Endodermal cell (in vitro differentiated cells): ENCODE measurements at regions not wholly inside any gene's neighbourhood (a gene's known extent, or its start where the extent isn't known, plus 50 kb on each side); places are given as distances from the start of the nearest gene placed in this dataset.

Experiments
- DNase-seq: peaks from one replicate; pipeline ENCODE4 v3.0.0-alpha.2; 2017
- H3K27ac ChIP-seq: 2 replicates; pipeline ENCODE4 v1.5.1; 2013; ENCODE audit warnings: mild to moderate bottlenecking, low read depth, low read length, moderate library complexity
- H3K27me3 ChIP-seq: 2 replicates; pipeline ENCODE4 v1.6.1; 2013; ENCODE audit warnings: mild to moderate bottlenecking, low read length, moderate library complexity; ENCODE audit not compliant: insufficient read depth, control insufficient read depth, poor library complexity, severe bottlenecking
- H3K36me3 ChIP-seq: 2 replicates; pipeline ENCODE4 v1.7.0; 2013; ENCODE audit warnings: mild to moderate bottlenecking, low read length, moderate library complexity; ENCODE audit not compliant: control insufficient read depth, insufficient read depth
- H3K4me1 ChIP-seq: one replicate; pipeline ENCODE4 v1.7.0; 2013; ENCODE audit warnings: low read length; ENCODE audit not compliant: control insufficient read depth, insufficient read depth
- H3K4me3 ChIP-seq: 2 replicates; pipeline ENCODE4 v1.5.1; 2013; ENCODE audit warnings: mild to moderate bottlenecking, low read length, moderate library complexity
- H3K9ac ChIP-seq: 2 replicates; pipeline ENCODE4 v1.6.1; 2013; ENCODE audit warnings: mild to moderate bottlenecking, low read length, moderate library complexity; ENCODE audit not compliant: poor library complexity, severe bottlenecking; ENCODE audit errors: extremely low read depth
- H3K9me3 ChIP-seq: 2 replicates; pipeline ENCODE4 v1.6.1; 2013; ENCODE audit warnings: mild to moderate bottlenecking, low read length, moderate library complexity; ENCODE audit not compliant: control insufficient read depth
- H3K27ac Mint-ChIP-seq: 2 replicates; pipeline ENCODE4 v1.8.0; 2020; ENCODE audit warnings: mixed read lengths
- H3K27me3 Mint-ChIP-seq: 2 replicates; pipeline ENCODE4 v1.8.0; 2021; ENCODE audit warnings: mild to moderate bottlenecking, mixed read lengths; ENCODE audit not compliant: insufficient read depth
- H3K36me3 Mint-ChIP-seq: 2 replicates; pipeline ENCODE4 v1.8.0; 2020; ENCODE audit warnings: low read depth, mixed read lengths
- H3K4me1 Mint-ChIP-seq: 2 replicates; pipeline ENCODE4 v1.8.0; 2020; ENCODE audit warnings: mixed read lengths
- H3K4me3 Mint-ChIP-seq: 2 replicates; pipeline ENCODE4 v1.8.0; 2020; ENCODE audit warnings: mild to moderate bottlenecking, moderate library complexity, mixed read lengths
- H3K9me3 Mint-ChIP-seq: 2 replicates; pipeline ENCODE4 v1.8.0; 2020; ENCODE audit warnings: mild to moderate bottlenecking, mixed read lengths
- CTCF ChIP-seq: fragments of 200-600 bp; sonication (generic); conservative IDR thresholded peaks from 2 replicates; pipeline ENCODE4 v1.5.0; 2021; ENCODE audit warnings: antibody characterized with exemption, mild to moderate bottlenecking
- WGBS, 2 experiments: methylation state at CpG; one replicate each; pipeline versions ENCODE4 v1.1.5 to v1.1.7; 2013; ENCODE audit warnings: missing lambda C conversion rate in 2 of 2, mixed read lengths in 1 of 2; ENCODE audit not compliant: insufficient coverage in 1 of 2, insufficient read length in 1 of 2; 5-methylcytosine and 5-hydroxymethylcytosine counted together

GRCh38 chr2:172230889-172231401 is 128.2 kb upstream of the DLX2 start:
- no peak overlapping the region for H3K9ac ChIP-seq

DNA sequence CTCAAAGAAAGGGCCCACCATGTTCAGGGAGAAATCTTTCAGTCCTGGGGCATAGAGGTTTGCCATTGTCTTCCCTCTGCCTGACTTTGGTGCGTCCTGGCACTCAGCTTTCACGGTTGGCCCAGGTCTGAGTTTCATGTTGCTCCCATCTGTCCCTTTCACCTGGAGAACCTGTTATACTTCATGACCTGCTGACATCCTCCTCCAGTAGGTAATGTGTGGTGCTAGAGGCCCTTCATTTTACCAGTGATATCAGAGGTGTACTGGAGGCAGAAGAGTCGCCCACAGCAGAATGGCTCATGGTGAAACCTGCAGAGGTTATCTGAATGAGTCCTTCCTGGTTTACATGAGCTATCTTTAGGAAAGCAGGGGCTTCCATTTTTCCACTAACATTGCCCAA is 128.8 kb upstream of the DLX2 start:
- no peak for TF ChIP-seq CTCF
- Histone ChIP-seq H3K36me3 (no peaks in the 10 kb centered on the region), H3K9ac (no peak overlapping the region), H3K27me3 (peaks cover 7% of the 10 kb centered on the region), H3K27ac (no peak overlapping the region), H3K9me3 (no peaks in the 10 kb centered on the region), H3K4me3 (no peak overlapping the region), H3K4me1 (peaks cover 16% of the 10 kb centered on the region)
- H3K4me1 Mint-ChIP-seq = peaks cover 43% of the 10 kb centered on the region
- H3K27ac Mint-ChIP-seq = no peak overlapping the region
- H3K36me3 Mint-ChIP-seq = no peaks in the 10 kb centered on the region
- H3K9me3 Mint-ChIP-seq = no peaks in the 10 kb centered on the region
- no peak for DNase-seq
- H3K27me3 Mint-ChIP-seq = peaks cover 83% of the 10 kb centered on the region
- 96 to 100% methylated on average over 2 to 3 of the region's 3 CpGs for WGBS, 2 experiments
- H3K4me3 Mint-ChIP-seq = no peak overlapping the region

More at GRCh38 chr2:172230889-172231401, 128.2 kb upstream of the DLX2 start:
- Mint-ChIP-seq H3K9me3 (no peaks in the 10 kb centered on the region), H3K4me1 (peaks cover 42% of the 10 kb centered on the region), H3K27me3 (peaks cover 78% of the 10 kb centered on the region), H3K4me3 (no peak overlapping the region), H3K27ac (no peak overlapping the region), H3K36me3 (no peaks in the 10 kb centered on the region)
- 89% methylated on average over 6 of the region's 6 CpGs; no CpG with 5 or more reads in 1 of the 2 experiments for WGBS, 2 experiments
- Histone ChIP-seq H3K27me3 (peaks cover 3% of the 10 kb centered on the region), H3K4me3 (no peak overlapping the region), H3K4me1 (peaks cover 16% of the 10 kb centered on the region), H3K27ac (no peak overlapping the region), H3K9me3 (no peaks in the 10 kb centered on the region), H3K36me3 (no peaks in the 10 kb centered on the region)
- DNase-seq = no peak
- TF ChIP-seq CTCF = no peak

DNA sequence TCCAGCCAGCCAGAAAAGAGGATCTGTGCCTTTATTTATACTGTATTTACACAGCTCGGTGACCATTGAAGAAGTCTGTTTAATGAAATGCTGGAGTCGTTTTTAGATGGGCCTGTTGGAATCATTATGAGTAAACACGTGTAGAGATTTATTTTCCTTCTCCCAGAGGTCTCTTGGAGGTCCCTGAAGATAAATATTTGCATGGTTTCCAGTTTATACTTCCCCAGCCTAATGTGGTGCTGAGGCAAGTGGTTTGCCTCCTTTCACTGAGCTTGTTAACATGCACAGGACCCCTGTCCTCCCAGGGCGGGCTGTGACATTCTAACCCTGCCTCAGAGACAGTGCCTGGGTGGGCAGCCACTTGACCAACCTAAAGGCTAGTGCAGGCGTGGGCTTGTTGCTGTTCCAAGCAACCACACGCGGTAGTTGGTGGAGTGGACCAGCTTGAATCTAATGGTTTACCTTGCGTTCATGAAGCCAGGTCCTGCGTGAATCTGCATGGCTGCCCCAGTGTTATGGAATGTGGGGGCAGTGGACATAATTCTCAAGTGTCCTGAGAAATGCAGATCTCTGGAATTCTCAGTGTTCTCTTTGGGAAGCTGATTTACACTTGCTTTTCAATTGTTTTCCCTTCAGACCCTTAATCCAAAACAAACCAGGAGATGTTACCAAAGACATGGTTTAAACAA is 130.2 kb upstream of the DLX2 start:
- no peak overlapping the region for H3K4me3 ChIP-seq
- H3K27ac ChIP-seq = no peak overlapping the region
- peaks cover 10% of the 10 kb centered on the region for H3K27me3 ChIP-seq
- no peaks in the 10 kb centered on the region for H3K36me3 ChIP-seq
- DNase-seq = peak; percentile 51
- no peak for TF ChIP-seq CTCF
- Mint-ChIP-seq H3K4me3 (no peak overlapping the region), H3K9me3 (no peaks in the 10 kb centered on the region), H3K36me3 (no peaks in the 10 kb centered on the region), H3K27ac (no peak overlapping the region), H3K27me3 (peaks cover 94% of the 10 kb centered on the region), H3K4me1 (peaks cover 43% of the 10 kb centered on the region)
- WGBS, 2 experiments = 92 to 94% methylated on average over 8 to 9 of the region's 9 CpGs
- H3K9me3 ChIP-seq = no peaks in the 10 kb centered on the region
- peaks cover 16% of the 10 kb centered on the region for H3K4me1 ChIP-seq
- no peak overlapping the region for H3K9ac ChIP-seq
